GM23338 (cell line): ENCODE measurements at regions not wholly inside any gene's neighbourhood (a gene's known extent, or its start where the extent isn't known, plus 50 kb on each side); places are given as distances from the start of the nearest gene placed in this dataset.

Source experiments
- ATAC-seq: fragments of 200-7000 bp; cut with Tn5 transposase; 3 replicates; pipeline ENCODE4 v1.9.1; 2020
- DNase-seq: peaks from one replicate; pipeline ENCODE4 v3.0.0-alpha.2; 2015; ENCODE audit warnings: low spot score
- H2AFZ ChIP-seq: fragments of 200-600 bp; sonication (generic); 2 replicates; pipeline ENCODE4 v1.8.0; 2016; ENCODE audit warnings: antibody characterized with exemption, mild to moderate bottlenecking, moderate library complexity
- H3F3A ChIP-seq: fragments of 200-600 bp; sonication (generic); replicated peaks from 2 replicates; pipeline ENCODE4 v1.8.0; 2017; ENCODE audit warnings: antibody characterized with exemption, mixed run types, low read depth
- H3K27ac ChIP-seq: fragments of 200-600 bp; sonication (generic); 2 replicates; pipeline ENCODE4 v1.6.1; 2016; ENCODE audit warnings: low read depth
- H3K27me3 ChIP-seq: fragments of 200-600 bp; sonication (generic); 2 replicates; pipeline ENCODE4 v1.8.0; 2016; ENCODE audit warnings: mild to moderate bottlenecking, mixed run types, moderate library complexity; ENCODE audit not compliant: insufficient read depth
- H3K36me3 ChIP-seq: fragments of 200-600 bp; sonication (generic); 2 replicates; pipeline ENCODE4 v1.8.0; 2016; ENCODE audit warnings: mild to moderate bottlenecking; ENCODE audit not compliant: insufficient read depth
- H3K4me1 ChIP-seq: fragments of 200-600 bp; sonication (generic); 2 replicates; pipeline ENCODE4 v1.8.0; 2016; ENCODE audit warnings: mild to moderate bottlenecking, moderate library complexity; ENCODE audit not compliant: insufficient read depth
- H3K4me2 ChIP-seq: fragments of 200-600 bp; sonication (generic); 2 replicates; pipeline ENCODE4 v1.7.1; 2017; ENCODE audit warnings: mixed run types
- H3K4me3 ChIP-seq: fragments of 200-600 bp; sonication (generic); 2 replicates; pipeline ENCODE4 v1.6.1; 2016; ENCODE audit warnings: mixed run types
- H3K79me2 ChIP-seq: fragments of 200-600 bp; sonication (generic); replicated peaks from 2 replicates; pipeline ENCODE4 v1.8.0; 2017; ENCODE audit warnings: mild to moderate bottlenecking; ENCODE audit not compliant: insufficient read depth
- H3K9me2 ChIP-seq: fragments of 200-600 bp; sonication (generic); 2 replicates; pipeline ENCODE4 v1.8.0; 2017; ENCODE audit not compliant: insufficient read depth
- H4K20me1 ChIP-seq: fragments of 200-600 bp; sonication (generic); replicated peaks from 2 replicates; pipeline ENCODE4 v1.8.0; 2017; ENCODE audit warnings: mild to moderate bottlenecking; ENCODE audit not compliant: insufficient read depth
- H3K27ac Mint-ChIP-seq: 2 replicates; pipeline ENCODE4 v1.8.0; 2020; ENCODE audit warnings: inconsistent platforms, mild to moderate bottlenecking, moderate library complexity, mixed read lengths
- H3K27me3 Mint-ChIP-seq: 3 replicates; pipeline ENCODE4 v1.8.0; 2022; ENCODE audit warnings: low read depth, mild to moderate bottlenecking, moderate library complexity, mixed read lengths, inconsistent platforms; ENCODE audit not compliant: insufficient read depth, poor library complexity
- H3K36me3 Mint-ChIP-seq: 3 replicates; pipeline ENCODE4 v1.8.0; 2021; ENCODE audit warnings: low read depth, mild to moderate bottlenecking, inconsistent platforms, moderate library complexity, mixed read lengths
- H3K4me1 Mint-ChIP-seq: 3 replicates; pipeline ENCODE4 v1.8.0; 2020; ENCODE audit warnings: mild to moderate bottlenecking, inconsistent platforms, mixed read lengths
- H3K4me3 Mint-ChIP-seq: 3 replicates; pipeline ENCODE4 v1.8.0; 2021; ENCODE audit warnings: moderate library complexity, mild to moderate bottlenecking, inconsistent platforms, mixed read lengths
- H3K9me3 Mint-ChIP-seq: 3 replicates; pipeline ENCODE4 v1.8.0; 2020; ENCODE audit warnings: moderate library complexity, mild to moderate bottlenecking, inconsistent platforms, mixed read lengths
- CREB1 ChIP-seq: fragments of 250-450 bp; sonication (Bioruptor Pico); IDR thresholded peaks from 2 replicates; pipeline ENCODE4 v1.5.0; 2020; ENCODE audit warnings: low read depth, mild to moderate bottlenecking, moderate library complexity
- CTCF ChIP-seq, 2 experiments: fragments of 200-600 bp in 1 of 2; sonication (generic) in 1 of 2; conservative IDR thresholded peaks; 2 replicates each; pipeline versions ENCODE4 v1.5.1 to v1.6.1; 2016 to 2017; ENCODE audit warnings: antibody characterized with exemption in 2 of 2, low read depth in 2 of 2, mild to moderate bottlenecking in 2 of 2, moderate library complexity in 1 of 2
- ETS1 ChIP-seq: IDR thresholded peaks from 2 replicates; pipeline ENCODE4 v1.6.1; 2016; ENCODE audit warnings: antibody characterized with exemption
- EZH2phosphoT487 ChIP-seq: fragments of 200-600 bp; sonication (generic); IDR thresholded peaks from one replicate; pipeline ENCODE4 v1.8.1; 2018; ENCODE audit warnings: antibody characterized with exemption; ENCODE audit not compliant: unreplicated experiment
- JUNB ChIP-seq: IDR thresholded peaks from one replicate; pipeline ENCODE4 v1.6.1; 2016; ENCODE audit warnings: antibody characterized with exemption; ENCODE audit not compliant: unreplicated experiment
- NANOG ChIP-seq: IDR thresholded peaks from 2 replicates; pipeline ENCODE4 v1.6.1; 2016; ENCODE audit warnings: antibody characterized with exemption, borderline replicate concordance
- POLR2AphosphoS5 ChIP-seq: IDR thresholded peaks from 2 replicates; pipeline ENCODE4 v1.6.1; 2016; ENCODE audit warnings: antibody characterized with exemption, low read depth
- REST ChIP-seq: IDR thresholded peaks from one replicate; pipeline ENCODE4 v1.6.1; 2018; ENCODE audit warnings: antibody characterized with exemption; ENCODE audit not compliant: unreplicated experiment
- STAT1 ChIP-seq: IDR thresholded peaks from one replicate; pipeline ENCODE4 v1.6.1; 2016; ENCODE audit warnings: antibody characterized with exemption; ENCODE audit not compliant: unreplicated experiment
- ZNF114 ChIP-seq: fragments of 250-450 bp; sonication (Bioruptor Pico); IDR thresholded peaks from 2 replicates; pipeline ENCODE4 v1.5.0; 2020; ENCODE audit warnings: mild to moderate bottlenecking, moderate library complexity
- ZNF331 ChIP-seq: fragments of 250-450 bp; sonication (Bioruptor Pico); IDR thresholded peaks from 2 replicates; pipeline ENCODE4 v1.5.0; 2020; ENCODE audit warnings: low read depth, mild to moderate bottlenecking, moderate library complexity

- no peak for TF ChIP-seq CTCF (conservative IDR thresholded peaks at IDR 0.05; ENCODE audit: low read depth in 2 of 2)
- no peak for TF ChIP-seq NANOG
- no peak for TF ChIP-seq REST
- no peak for TF ChIP-seq ZNF331 (CRISPR knock-in tag)
- no peak for TF ChIP-seq JUNB
- TF ChIP-seq CREB1 (CRISPR knock-in tag): no peak
- TF ChIP-seq ZNF114 (CRISPR knock-in tag): no peak
- TF ChIP-seq EZH2phosphoT487: no peak
- no peak for TF ChIP-seq STAT1
Observed at GRCh38 chr12:76669981-76670380, 93.9 kb upstream of the ZDHHC17 start (continued).

GRCh38 chr12:76670776-76671175 lies 93.1 kb upstream of the ZDHHC17 start:
- no peak overlapping the region for H3K4me3 Mint-ChIP-seq
- no peak for DNase-seq
- Histone ChIP-seq H3K4me3 (no peak overlapping the region), H3K79me2 (no peaks in the 10 kb centered on the region), H3K9me2 (no peaks in the 10 kb centered on the region), H3K4me1 (peaks cover 16% of the 10 kb centered on the region), H3K4me2 (no peak overlapping the region), H2AFZ (peak overlapping the region; percentile 49; the same call in 1 of the 2 replicates), H4K20me1 (no peaks in the 10 kb centered on the region), H3K27ac (no peak overlapping the region), H3K36me3 (no peaks in the 10 kb centered on the region), H3F3A (no peaks in the 10 kb centered on the region), H3K27me3 (no peaks in the 10 kb centered on the region)
- TF ChIP-seq POLR2AphosphoS5: no peak
- TF ChIP-seq ETS1: no peak
- TF ChIP-seq STAT1: no peak
- TF ChIP-seq REST: no peak
- no peak for TF ChIP-seq NANOG
- no peaks in the 10 kb centered on the region; the same call in 2 of the 3 replicates for H3K36me3 Mint-ChIP-seq
- H3K27me3 Mint-ChIP-seq: peaks cover 5% of the 10 kb centered on the region
- ATAC-seq: no peak
- peaks cover 20% of the 10 kb centered on the region for H3K4me1 Mint-ChIP-seq
- H3K27ac Mint-ChIP-seq: no peak overlapping the region
- H3K9me3 Mint-ChIP-seq: no peaks in the 10 kb centered on the region
